Muscle layer of colon (tissue), 2 donors: ENCODE measurements at regions not wholly inside any gene's neighbourhood (a gene's known extent, or its start where the extent isn't known, plus 50 kb on each side); places are given as distances from the start of the nearest gene placed in this dataset.

Experiments used
- H3K27ac ChIP-seq: one replicate; pipeline ENCODE4 v1.7.0; 2013; ENCODE audit warnings: low read depth, mild to moderate bottlenecking, low read length, moderate library complexity
- H3K27me3 ChIP-seq, 2 donors: one replicate each; pipeline ENCODE4 v1.7.0; 2013; ENCODE audit warnings: low read length in 2 of 2, mild to moderate bottlenecking in 2 of 2; ENCODE audit not compliant: insufficient read depth in 2 of 2, control insufficient read depth in 1 of 2
- H3K36me3 ChIP-seq: one replicate; pipeline ENCODE4 v1.7.0; 2013; ENCODE audit warnings: mild to moderate bottlenecking, low read length; ENCODE audit not compliant: insufficient read depth
- H3K4me1 ChIP-seq: one replicate; pipeline ENCODE4 v1.7.0; 2013; ENCODE audit warnings: mild to moderate bottlenecking, low read length; ENCODE audit not compliant: insufficient read depth
- H3K4me3 ChIP-seq, 2 donors: one replicate each; pipeline ENCODE4 v1.7.0; 2013; ENCODE audit warnings: low read length in 2 of 2, low read depth in 1 of 2, mild to moderate bottlenecking in 1 of 2, moderate library complexity in 1 of 2
- H3K9ac ChIP-seq: one replicate; pipeline ENCODE4 v1.7.0; 2013; ENCODE audit warnings: low read length
- H3K9me3 ChIP-seq: one replicate; pipeline ENCODE4 v1.7.0; 2013; ENCODE audit warnings: mild to moderate bottlenecking, low read length
- donor health status: abdominal sarcoma.
- donor health status: Adenocarcinoma of cecum.

DNA sequence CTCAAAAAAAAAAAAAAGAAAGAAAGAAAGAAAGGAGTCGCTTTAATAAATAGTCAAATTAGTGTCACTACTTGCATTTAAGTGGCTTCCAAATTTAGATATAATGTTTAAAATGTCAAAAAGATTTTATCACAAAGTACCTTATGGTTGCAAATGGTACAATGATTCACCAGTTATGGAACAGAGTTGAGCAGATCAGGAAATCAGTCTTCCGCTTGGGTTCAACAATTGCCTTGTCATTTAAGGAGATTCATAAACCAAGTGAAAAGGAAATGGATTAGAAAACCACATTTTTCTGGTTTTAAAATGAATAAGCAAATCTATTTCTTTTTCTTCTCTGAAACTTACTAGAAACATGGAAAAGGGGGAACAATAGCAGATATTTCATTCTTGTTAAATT lies 94.8 kb upstream of the PTPRT start:
- H3K9me3 ChIP-seq: no peaks in the 10 kb centered on the region

DNA sequence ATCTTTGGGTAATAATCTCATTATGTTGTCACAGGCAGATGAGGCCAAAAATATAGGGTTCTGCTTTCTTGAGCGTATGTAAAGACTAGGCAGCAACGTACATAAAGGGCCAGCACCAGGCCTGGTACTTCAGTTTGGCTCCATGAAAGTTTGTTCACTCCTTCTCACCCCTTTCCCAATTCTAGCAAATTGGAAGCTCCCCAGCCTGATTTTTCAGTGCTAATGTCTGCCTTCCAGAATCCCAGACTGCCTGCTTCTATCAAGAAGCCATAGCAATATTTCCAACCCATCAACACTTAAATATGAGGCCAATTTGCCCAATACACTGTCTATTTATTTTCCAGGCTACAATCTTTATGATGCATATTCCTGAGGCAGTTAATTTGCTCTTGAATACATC lies 93.4 kb upstream of the PTPRT start:
- Histone ChIP-seq H3K4me1 (no peaks in the 10 kb centered on the region), H3K9ac (no peak overlapping the region), H3K36me3 (no peaks in the 10 kb centered on the region), H3K4me3 (no peak overlapping the region), H3K27ac (no peak overlapping the region), H3K9me3 (no peaks in the 10 kb centered on the region), H3K27me3 (no peaks in the 10 kb centered on the region)

More for the DNA sequence above, 94.8 kb upstream of the PTPRT start:
- Histone ChIP-seq H3K4me3 (no peak overlapping the region), H3K4me1 (no peaks in the 10 kb centered on the region), H3K27me3 (no peaks in the 10 kb centered on the region), H3K9ac (no peak overlapping the region), H3K27ac (no peak overlapping the region), H3K36me3 (no peaks in the 10 kb centered on the region)

DNA sequence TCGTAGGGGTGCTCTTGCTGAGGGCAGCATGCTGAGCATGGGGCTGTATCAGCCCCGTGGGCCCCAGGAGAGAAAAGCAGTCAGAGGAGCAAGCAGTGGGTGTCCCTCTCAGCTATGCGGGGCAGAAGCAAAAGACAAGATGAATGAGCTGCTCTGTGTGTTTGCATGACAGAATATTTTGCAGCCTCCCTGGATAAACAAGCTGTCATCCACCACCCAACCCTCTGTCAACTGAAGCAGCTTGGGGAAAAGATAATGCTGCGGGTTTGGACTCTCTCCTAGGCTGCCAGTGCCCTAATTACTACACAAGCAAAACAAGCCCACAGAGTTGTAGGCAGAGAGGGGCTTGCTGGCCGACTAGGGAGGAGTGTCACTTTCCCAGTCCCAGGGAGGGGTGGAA lies 82.3 kb upstream of the PTPRT start:
- no peaks in the 10 kb centered on the region for H3K27me3 ChIP-seq
- no peaks in the 10 kb centered on the region for H3K9me3 ChIP-seq
- H3K36me3 ChIP-seq: no peaks in the 10 kb centered on the region
- H3K4me3 ChIP-seq: no peak overlapping the region
- no peak overlapping the region for H3K27ac ChIP-seq
- H3K9ac ChIP-seq: no peak overlapping the region
- no peaks in the 10 kb centered on the region for H3K4me1 ChIP-seq

DNA sequence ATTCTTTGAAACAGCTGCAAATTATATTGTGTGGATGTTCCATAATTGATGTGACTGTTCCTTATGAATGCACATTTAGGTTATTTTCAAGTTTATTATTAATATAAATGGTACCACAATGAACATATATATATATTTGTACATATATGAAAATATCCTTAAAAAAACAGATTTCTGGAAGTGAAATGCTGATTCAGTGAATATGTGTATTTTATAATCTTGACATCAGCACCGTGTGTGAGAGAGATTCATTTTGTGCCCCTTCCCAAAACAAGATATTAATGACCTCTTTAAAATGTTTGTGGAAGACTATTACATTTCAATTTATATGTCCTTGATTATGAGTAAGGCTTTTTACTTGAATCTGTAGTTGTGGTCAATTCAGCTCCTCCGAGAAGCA lies 75.7 kb upstream of the PTPRT start:
- Histone ChIP-seq H3K36me3 (no peaks in the 10 kb centered on the region), H3K27ac (no peak overlapping the region), H3K4me3 (no peak overlapping the region), H3K9ac (no peak overlapping the region), H3K27me3 (no peaks in the 10 kb centered on the region), H3K4me1 (no peaks in the 10 kb centered on the region), H3K9me3 (no peaks in the 10 kb centered on the region)

DNA sequence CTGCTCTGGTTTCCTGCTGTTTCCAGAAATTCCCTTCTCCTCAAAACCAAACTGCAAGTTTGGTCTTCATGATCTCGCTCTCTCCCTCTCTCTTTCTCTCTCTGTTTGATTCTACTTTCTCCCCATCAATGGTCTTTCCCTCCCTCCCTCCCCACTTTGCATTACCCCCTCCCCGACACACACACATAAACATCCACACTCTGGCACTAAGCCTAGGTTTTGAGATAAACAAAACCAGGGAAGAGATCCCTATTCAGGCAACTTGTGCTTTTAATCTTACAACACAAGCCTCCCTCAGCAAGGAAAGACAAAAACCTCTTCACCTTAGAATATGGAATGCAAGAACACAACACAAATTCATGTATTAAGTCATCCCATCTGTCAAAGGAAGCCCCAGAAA lies 73.5 kb upstream of the PTPRT start:
- H3K9ac ChIP-seq: no peak overlapping the region

DNA sequence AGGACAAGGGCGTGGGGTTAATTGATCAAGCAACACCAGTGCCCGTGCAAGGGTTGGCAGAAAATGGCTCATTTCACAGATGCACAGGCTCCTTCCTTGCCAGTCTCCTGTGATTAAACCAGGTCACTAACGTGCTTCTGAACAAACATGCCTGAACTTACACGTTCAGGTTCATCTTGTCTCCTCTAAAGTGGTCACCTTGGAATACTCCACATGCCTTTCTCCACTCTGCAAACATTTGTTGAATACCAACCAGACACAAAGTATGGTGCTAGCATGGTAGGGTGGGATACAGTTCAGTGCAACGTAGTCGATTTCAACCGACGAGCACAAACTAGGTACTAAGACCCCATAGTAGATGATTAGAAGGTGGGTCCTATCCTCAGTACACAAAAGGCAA lies 72.6 kb upstream of the PTPRT start:
- no peaks in the 10 kb centered on the region for H3K36me3 ChIP-seq
- H3K27ac ChIP-seq: no peak overlapping the region
- no peak overlapping the region for H3K9ac ChIP-seq
- H3K9me3 ChIP-seq: no peaks in the 10 kb centered on the region
- H3K27me3 ChIP-seq: no peaks in the 10 kb centered on the region
- no peak overlapping the region for H3K4me3 ChIP-seq
- no peaks in the 10 kb centered on the region for H3K4me1 ChIP-seq

More for the DNA sequence above, 73.5 kb upstream of the PTPRT start:
- no peaks in the 10 kb centered on the region for H3K4me1 ChIP-seq
- H3K4me3 ChIP-seq: no peak overlapping the region
- H3K27ac ChIP-seq: no peak overlapping the region
- H3K9me3 ChIP-seq: no peaks in the 10 kb centered on the region
- H3K36me3 ChIP-seq: no peaks in the 10 kb centered on the region
- H3K27me3 ChIP-seq: no peaks in the 10 kb centered on the region

DNA sequence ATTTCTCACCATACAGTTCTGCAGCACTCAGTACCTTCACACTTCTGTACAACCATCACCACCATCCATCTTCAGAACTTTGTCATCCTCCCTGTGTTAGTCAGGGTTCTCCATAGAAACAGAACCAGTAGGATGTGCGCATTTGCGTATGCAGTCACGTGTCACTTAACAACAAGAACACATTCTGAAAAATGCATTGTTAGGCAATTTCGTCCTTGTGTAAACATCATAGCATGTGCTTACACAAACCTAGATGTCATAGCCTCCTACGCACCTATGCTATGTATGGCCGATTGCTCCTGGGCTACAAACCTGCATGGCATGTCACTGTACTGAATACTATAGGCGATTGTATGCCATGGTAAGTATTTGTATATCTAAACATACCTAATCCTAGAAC lies 66.2 kb upstream of the PTPRT start:
- no peak overlapping the region for H3K4me3 ChIP-seq
- no peak overlapping the region for H3K27ac ChIP-seq
- H3K9ac ChIP-seq: no peak overlapping the region
- H3K9me3 ChIP-seq: no peaks in the 10 kb centered on the region
- H3K27me3 ChIP-seq: no peaks in the 10 kb centered on the region
- no peaks in the 10 kb centered on the region for H3K36me3 ChIP-seq
- H3K4me1 ChIP-seq: no peaks in the 10 kb centered on the region

DNA sequence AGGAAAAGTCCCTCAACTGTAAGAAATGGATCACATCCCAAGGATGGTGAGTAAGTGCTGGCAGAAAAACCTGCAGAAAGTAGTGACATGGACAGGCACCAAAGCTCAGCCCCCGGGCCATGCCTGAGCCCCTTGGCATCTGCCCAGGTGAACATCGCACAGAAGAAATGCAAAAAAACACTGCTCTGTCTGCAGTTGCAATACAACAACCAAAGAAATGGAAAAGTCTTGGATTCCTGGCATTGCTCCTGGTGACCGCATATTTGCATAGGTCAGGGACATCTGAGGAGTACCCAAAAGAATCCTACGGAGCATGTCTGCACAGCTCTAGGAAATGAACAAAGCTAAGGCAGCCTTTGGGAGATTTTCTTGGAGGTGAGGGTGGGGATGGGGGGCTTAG lies 63.1 kb upstream of the PTPRT start:
- Histone ChIP-seq H3K36me3 (no peaks in the 10 kb centered on the region), H3K4me1 (no peaks in the 10 kb centered on the region), H3K27me3 (no peaks in the 10 kb centered on the region), H3K4me3 (no peak overlapping the region), H3K27ac (no peak overlapping the region), H3K9me3 (no peaks in the 10 kb centered on the region), H3K9ac (no peak overlapping the region)

DNA sequence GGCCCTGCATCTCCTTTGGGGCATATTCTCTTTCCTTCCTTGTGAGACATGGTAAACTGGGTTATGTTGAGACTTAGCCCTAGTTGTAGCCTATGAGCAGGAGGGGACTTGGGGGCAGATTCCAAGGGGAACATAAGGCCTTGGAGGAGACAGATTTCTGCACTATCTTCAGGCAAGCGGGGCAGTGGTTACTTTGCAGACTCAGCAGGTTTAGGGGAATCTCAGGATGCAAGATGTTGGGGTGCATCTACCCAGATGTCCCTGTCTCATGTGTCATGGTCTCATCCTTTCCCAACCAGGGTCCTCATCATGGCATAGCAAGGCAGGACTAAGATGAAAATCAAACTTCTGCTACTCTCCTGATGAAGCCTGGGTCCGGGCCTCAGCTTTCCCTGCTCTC lies 58.6 kb upstream of the PTPRT start:
- H3K9ac ChIP-seq: no peak overlapping the region
- no peak overlapping the region for H3K27ac ChIP-seq
- no peaks in the 10 kb centered on the region for H3K27me3 ChIP-seq

DNA sequence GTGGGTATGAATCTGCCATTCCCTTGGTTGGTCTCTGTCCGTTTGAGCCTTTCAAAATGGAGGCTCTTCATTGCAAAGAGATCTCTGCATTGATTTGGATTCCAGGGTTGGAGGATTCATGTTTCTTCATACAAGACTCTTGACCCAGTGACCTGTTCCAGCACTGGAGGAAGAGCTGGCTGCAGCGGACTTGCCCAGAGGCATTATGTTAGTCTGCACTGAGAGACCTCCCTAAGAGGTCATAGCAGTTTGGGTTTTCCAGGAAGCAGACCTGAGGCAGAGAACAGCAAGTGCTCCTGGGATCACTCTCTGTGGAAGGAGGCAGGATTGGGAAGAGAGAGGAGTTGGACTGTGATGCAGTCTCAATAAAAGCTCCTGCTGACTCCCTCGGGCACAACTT lies 57.7 kb upstream of the PTPRT start:
- no peak overlapping the region for H3K9ac ChIP-seq
- H3K4me1 ChIP-seq: no peaks in the 10 kb centered on the region
- no peak overlapping the region for H3K4me3 ChIP-seq
- H3K36me3 ChIP-seq: no peaks in the 10 kb centered on the region
- no peaks in the 10 kb centered on the region for H3K27me3 ChIP-seq
- no peak overlapping the region for H3K27ac ChIP-seq
- no peaks in the 10 kb centered on the region for H3K9me3 ChIP-seq

More for the DNA sequence above, 58.6 kb upstream of the PTPRT start:
- H3K36me3 ChIP-seq: no peaks in the 10 kb centered on the region
- no peak overlapping the region for H3K4me3 ChIP-seq
- no peaks in the 10 kb centered on the region for H3K9me3 ChIP-seq
- H3K4me1 ChIP-seq: no peaks in the 10 kb centered on the region

DNA sequence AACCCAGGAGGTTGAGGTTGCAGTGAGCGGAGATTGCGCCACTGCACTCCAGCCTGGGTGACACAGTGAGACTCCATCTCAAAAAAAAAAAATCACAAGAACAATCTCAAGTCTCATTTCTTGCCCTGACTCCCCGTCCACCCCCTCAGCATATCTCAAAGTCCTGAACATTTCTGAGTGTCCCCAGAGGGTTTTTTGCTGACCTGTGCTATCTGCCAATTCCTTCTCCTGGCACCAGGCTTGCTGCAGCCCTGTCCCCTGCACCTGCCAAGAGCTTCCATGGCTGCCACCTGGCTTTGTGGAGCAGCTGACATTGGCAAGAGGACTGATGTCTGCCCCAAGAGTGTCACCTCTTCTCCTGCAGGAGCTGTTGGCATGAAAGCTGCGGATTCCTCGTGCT lies 54.9 kb upstream of the PTPRT start:
- Histone ChIP-seq H3K27me3 (no peaks in the 10 kb centered on the region), H3K4me3 (no peak overlapping the region), H3K27ac (no peak overlapping the region), H3K9ac (no peak overlapping the region), H3K4me1 (no peaks in the 10 kb centered on the region), H3K9me3 (no peaks in the 10 kb centered on the region), H3K36me3 (no peaks in the 10 kb centered on the region)

DNA sequence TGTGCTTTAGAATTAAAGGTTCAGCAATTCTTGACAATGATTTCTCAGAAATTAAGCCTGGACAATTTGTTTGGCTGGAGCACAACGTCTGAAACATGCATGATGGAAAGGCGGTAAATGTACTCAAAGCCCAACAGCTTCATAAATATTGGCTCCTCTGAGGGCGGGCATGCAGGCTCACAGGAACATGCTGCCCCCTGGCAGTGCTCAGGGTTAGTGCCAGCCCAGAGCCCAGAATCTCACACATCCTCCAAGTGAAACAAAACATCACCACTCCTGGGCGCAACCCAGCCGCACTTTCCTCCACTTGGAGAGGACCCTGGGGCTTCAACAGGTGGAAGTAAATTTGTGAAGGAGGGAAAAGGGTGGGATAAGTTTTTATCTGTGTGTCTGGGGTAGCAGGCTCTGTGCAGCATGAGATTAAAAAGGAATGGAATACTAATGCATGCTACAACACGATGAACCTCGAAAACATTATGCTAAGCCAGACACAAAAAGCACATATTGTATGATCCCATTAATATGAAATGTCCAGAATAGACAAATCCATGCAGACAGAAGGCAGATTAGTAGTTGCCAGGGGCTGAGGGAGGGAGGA lies 54.1 kb upstream of the PTPRT start:
- H3K27me3 ChIP-seq: no peaks in the 10 kb centered on the region
- no peaks in the 10 kb centered on the region for H3K9me3 ChIP-seq
- H3K36me3 ChIP-seq: no peaks in the 10 kb centered on the region
- no peak overlapping the region for H3K4me3 ChIP-seq
- H3K9ac ChIP-seq: no peak overlapping the region
- no peaks in the 10 kb centered on the region for H3K4me1 ChIP-seq
- no peak overlapping the region for H3K27ac ChIP-seq
